Naive thymus-derived CD8-positive, alpha-beta T cell (primary cell): ENCODE measurements at regions not wholly inside any gene's neighbourhood (a gene's known extent, or its start where the extent isn't known, plus 50 kb on each side); places are given as distances from the start of the nearest gene placed in this dataset.
A peak's percentile ranks its signal among the peaks of the same experiment; 100 is the strongest.
"Not testable (repeated sequence)": the region's sequence is repeated elsewhere in the genome, so short reads cannot be mapped to it uniquely, and the experiment has no call there.

Source experiments
- ATAC-seq, 2 donors: fragments of 150-1000 bp; cut with Tn5 transposase in 1 of 2; sonication (Bioruptor Pico), chemical (Tn5 transposase) in 1 of 2; 1 replicate in 1 of 2; 2 replicates in 1 of 2; pipeline ENCODE4 v1.10.0; 2021; ENCODE audit warnings: mild to moderate bottlenecking in 2 of 2, moderate library complexity in 2 of 2
- POLR2A ChIA-PET: fragments of 350-600 bp; sonication (Branson Sonifier 250); formaldehyde crosslinking; loops from one replicate; lab custom pipeline; 2021; ENCODE audit warnings: antibody characterized with exemption; lab: Charles Lee
- DNase-seq, 10 donors: peaks; one replicate each; pipeline versions ENCODE4 v3.0.0 to v3.0.0-alpha.2; 2020 to 2022
- H3K27ac Mint-ChIP-seq, 10 donors: one replicate each; pipeline ENCODE4 v1.8.0; 2020 to 2022; ENCODE audit warnings: mild to moderate bottlenecking in 10 of 10, mixed read lengths in 10 of 10, moderate library complexity in 4 of 10, inconsistent platforms in 1 of 10
- H3K27me3 Mint-ChIP-seq, 5 donors: one replicate each; pipeline ENCODE4 v1.8.0; 2021 to 2022; ENCODE audit warnings: mixed read lengths in 5 of 5
- H3K36me3 Mint-ChIP-seq, 3 donors: one replicate each; pipeline ENCODE4 v1.8.0; 2020 to 2022; ENCODE audit warnings: mixed read lengths in 3 of 3, mild to moderate bottlenecking in 2 of 3, inconsistent platforms in 1 of 3
- H3K4me1 Mint-ChIP-seq, 4 donors: one replicate each; pipeline ENCODE4 v1.8.0; 2021 to 2022; ENCODE audit warnings: mixed read lengths in 4 of 4
- H3K4me3 Mint-ChIP-seq, 10 donors: one replicate each; pipeline ENCODE4 v1.8.0; 2020 to 2022; ENCODE audit warnings: mild to moderate bottlenecking in 10 of 10, mixed read lengths in 10 of 10, moderate library complexity in 6 of 10, inconsistent platforms in 1 of 10
- H3K9me3 Mint-ChIP-seq, 9 donors: one replicate each; pipeline ENCODE4 v1.8.0; 2020 to 2022; ENCODE audit warnings: mixed read lengths in 9 of 9, mild to moderate bottlenecking in 3 of 9, inconsistent platforms in 1 of 9, moderate library complexity in 1 of 9

GRCh38 chr5:2164586-2164985 lies 281.9 kb upstream of the IRX4 start:
- no peak for DNase-seq
- ATAC-seq, result no peak
- Mint-ChIP-seq H3K4me3 (no peak overlapping the region), H3K27me3 (peaks cover 0 to 23% (median 10%) of the 10 kb centered on the region in 5 donors), H3K36me3 (no peaks in the 10 kb centered on the region), H3K27ac (no peak overlapping the region), H3K9me3 (peaks cover 0 to 3% (median 0%) of the 10 kb centered on the region in 9 donors), H3K4me1 (peaks cover 0 to 2% (median 0%) of the 10 kb centered on the region in 4 donors)
- POLR2A ChIA-PET, result no interaction called here

- H3K4me3 Mint-ChIP-seq, result no peak overlapping the region
- ATAC-seq (no peak), DNase-seq (no peak)
- H3K36me3 Mint-ChIP-seq, result no peaks in the 10 kb centered on the region
- peaks cover 0 to 2% (median 0%) of the 10 kb centered on the region in 4 donors for H3K4me1 Mint-ChIP-seq
- peaks cover 0 to 3% (median 0%) of the 10 kb centered on the region in 9 donors for H3K9me3 Mint-ChIP-seq
- peaks cover 0 to 23% (median 10%) of the 10 kb centered on the region in 5 donors for H3K27me3 Mint-ChIP-seq
- POLR2A ChIA-PET, result no interaction called here
- H3K27ac Mint-ChIP-seq, result no peak overlapping the region
Measured at GRCh38 chr5:2163940-2164490, 281.3 kb upstream of the IRX4 start.

GRCh38 chr5:2163060-2163856 lies 280.5 kb upstream of the IRX4 start:
- H3K4me3 Mint-ChIP-seq, result no peak overlapping the region
- POLR2A ChIA-PET, result no interaction called here
- H3K36me3 Mint-ChIP-seq, result no peaks in the 10 kb centered on the region
- no peak for ATAC-seq
- peaks cover 0 to 4% (median 0%) of the 10 kb centered on the region in 9 donors for H3K9me3 Mint-ChIP-seq
- peaks cover 0 to 2% (median 0%) of the 10 kb centered on the region in 4 donors for H3K4me1 Mint-ChIP-seq
- H3K27me3 Mint-ChIP-seq, result peaks cover 0 to 23% (median 10%) of the 10 kb centered on the region in 5 donors
- no peak for DNase-seq
- H3K27ac Mint-ChIP-seq, result peak overlapping the region in 1 of 10 donors; percentile 49

GRCh38 chr5:2160811-2161210 lies 278.1 kb upstream of the IRX4 start:
- H3K4me1 Mint-ChIP-seq, result peaks cover 0 to 2% (median 0%) of the 10 kb centered on the region in 4 donors

GRCh38 chr5:2158767-2159166 lies 276.0 kb upstream of the IRX4 start:
- no peak overlapping the region for H3K4me3 Mint-ChIP-seq
- DNase-seq, result no peak
- no peaks in the 10 kb centered on the region for H3K36me3 Mint-ChIP-seq
- H3K4me1 Mint-ChIP-seq, result no peaks in the 10 kb centered on the region
- POLR2A ChIA-PET, result no interaction called here
- no peak overlapping the region for H3K27ac Mint-ChIP-seq
- peaks cover 0 to 4% (median 0%) of the 10 kb centered on the region in 9 donors for H3K9me3 Mint-ChIP-seq
- no peak for ATAC-seq
- H3K27me3 Mint-ChIP-seq, result peaks cover 0 to 11% (median 3%) of the 10 kb centered on the region in 5 donors

More at GRCh38 chr5:2160811-2161210, 278.1 kb upstream of the IRX4 start:
- ATAC-seq (no peak), DNase-seq (no peak)
- H3K36me3 Mint-ChIP-seq, result no peaks in the 10 kb centered on the region
- H3K27me3 Mint-ChIP-seq, result peaks cover 0 to 23% (median 10%) of the 10 kb centered on the region in 5 donors
- no peak overlapping the region for H3K27ac Mint-ChIP-seq
- POLR2A ChIA-PET, result no interaction called here
- H3K9me3 Mint-ChIP-seq, result peaks cover 0 to 4% (median 0%) of the 10 kb centered on the region in 9 donors
- no peak overlapping the region for H3K4me3 Mint-ChIP-seq

GRCh38 chr5:2158109-2158508 lies 275.4 kb upstream of the IRX4 start:
- ATAC-seq, result no peak
- H3K4me1 Mint-ChIP-seq, result no peaks in the 10 kb centered on the region
- no peak overlapping the region for H3K27ac Mint-ChIP-seq
- no peak overlapping the region for H3K4me3 Mint-ChIP-seq
- DNase-seq, result no peak
- POLR2A ChIA-PET, result no interaction called here
- H3K27me3 Mint-ChIP-seq, result peaks cover 0 to 15% (median 3%) of the 10 kb centered on the region in 5 donors
- no peaks in the 10 kb centered on the region for H3K36me3 Mint-ChIP-seq
- peaks cover 0 to 4% (median 0%) of the 10 kb centered on the region in 9 donors for H3K9me3 Mint-ChIP-seq

- Mint-ChIP-seq H3K27me3 (peaks cover 0 to 19% (median 2%) of the 10 kb centered on the region in 5 donors), H3K27ac (no peak overlapping the region), H3K4me1 (no peaks in the 10 kb centered on the region), H3K4me3 (no peak overlapping the region), H3K36me3 (no peaks in the 10 kb centered on the region), H3K9me3 (peaks cover 0 to 4% (median 0%) of the 10 kb centered on the region in 9 donors)
- DNase-seq, result no peak
- POLR2A ChIA-PET, result no interaction called here
- ATAC-seq, result no peak
Measured at GRCh38 chr5:2157372-2157771, 274.6 kb upstream of the IRX4 start.

- Mint-ChIP-seq H3K4me3 (no peak overlapping the region), H3K27ac (no peak overlapping the region), H3K9me3 (peaks cover 0 to 4% (median 0%) of the 10 kb centered on the region in 9 donors), H3K27me3 (peaks cover 0 to 20% (median 2%) of the 10 kb centered on the region in 5 donors), H3K4me1 (no peaks in the 10 kb centered on the region), H3K36me3 (no peaks in the 10 kb centered on the region)
- POLR2A ChIA-PET, result no interaction called here
- ATAC-seq, result no peak
- no peak for DNase-seq
Measured at GRCh38 chr5:2156358-2157059, 273.8 kb upstream of the IRX4 start.

GRCh38 chr5:2155556-2155955 lies 272.8 kb upstream of the IRX4 start:
- Mint-ChIP-seq H3K4me1 (no peaks in the 10 kb centered on the region), H3K27me3 (peaks cover 0 to 22% (median 3%) of the 10 kb centered on the region in 5 donors), H3K9me3 (peaks cover 0 to 6% (median 0%) of the 10 kb centered on the region in 9 donors), H3K4me3 (no peak overlapping the region), H3K36me3 (no peaks in the 10 kb centered on the region), H3K27ac (no peak overlapping the region)
- no peak for ATAC-seq
- POLR2A ChIA-PET, result no interaction called here
- no peak for DNase-seq

GRCh38 chr5:2153802-2154201 lies 271.1 kb upstream of the IRX4 start:
- H3K4me1 Mint-ChIP-seq, result no peaks in the 10 kb centered on the region
- no peak overlapping the region for H3K4me3 Mint-ChIP-seq
- no peak overlapping the region for H3K27ac Mint-ChIP-seq
- no peaks in the 10 kb centered on the region for H3K36me3 Mint-ChIP-seq
- no peak for DNase-seq
- peaks cover 0 to 6% (median 0%) of the 10 kb centered on the region in 9 donors for H3K9me3 Mint-ChIP-seq
- ATAC-seq, result no peak
- H3K27me3 Mint-ChIP-seq, result peaks cover 2 to 32% (median 10%) of the 10 kb centered on the region in 5 donors
- POLR2A ChIA-PET, result no interaction called here

GRCh38 chr5:2153350-2153749 lies 270.6 kb upstream of the IRX4 start:
- no peak for ATAC-seq
- Mint-ChIP-seq H3K36me3 (no peaks in the 10 kb centered on the region), H3K27me3 (peaks cover 2 to 32% (median 10%) of the 10 kb centered on the region in 5 donors), H3K9me3 (peaks cover 0 to 6% (median 0%) of the 10 kb centered on the region in 9 donors), H3K4me1 (no peaks in the 10 kb centered on the region), H3K27ac (no peak overlapping the region), H3K4me3 (no peak overlapping the region)
- POLR2A ChIA-PET, result no interaction called here
- DNase-seq, result no peak

- DNase-seq, H3K4me3 Mint-ChIP-seq, H3K27ac Mint-ChIP-seq, H3K36me3 Mint-ChIP-seq, H3K4me1 Mint-ChIP-seq, ATAC-seq, H3K9me3 Mint-ChIP-seq, POLR2A ChIA-PET: not testable (repeated sequence)
- H3K27me3 Mint-ChIP-seq, result peaks cover 2 to 32% (median 10%) of the 10 kb centered on the region in 5 donors
Measured at GRCh38 chr5:2151301-2151888, 268.7 kb upstream of the IRX4 start.
